ENCODE measurements at regions not wholly inside any gene's neighbourhood (a gene's known extent, or its start where the extent isn't known, plus 50 kb on each side); places are given as distances from the start of the nearest gene placed in this dataset.

- TF ChIP-seq CTCF (IDR thresholded peaks at IDR 0.05): no peak
- TF ChIP-seq POLR2A (IDR thresholded peaks at IDR 0.05): no peak
These were observed 366.8 kb downstream of the TBC1D4 start for GRCh38 chr13:75115171-75115570.
